ENCODE measurements at regions not wholly inside any gene's neighbourhood (a gene's known extent, or its start where the extent isn't known, plus 50 kb on each side); places are given as distances from the start of the nearest gene placed in this dataset.

DNA sequence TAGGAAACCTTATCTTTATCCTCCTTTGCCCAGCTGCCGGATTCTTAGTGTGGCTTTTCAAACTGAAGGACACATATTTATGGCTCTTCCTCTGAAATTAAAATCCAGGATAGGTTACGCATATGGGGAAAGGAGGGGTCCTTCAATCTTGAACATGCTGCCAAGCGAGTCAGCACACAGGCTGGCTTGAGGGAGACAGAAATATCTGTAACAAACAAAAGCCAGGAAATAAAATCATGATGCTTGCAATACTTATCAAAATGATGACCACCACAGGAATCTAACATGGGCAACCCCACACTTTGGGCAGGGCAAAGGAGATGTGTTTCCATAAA lies 196.4 kb upstream of the LDB2 start:
- intact Hi-C loops (cut with DNase I), result no loop called here
- H3K36me3 ChIP-seq, result no peaks in the 10 kb centered on the region
- no peaks in the 10 kb centered on the region for H3K9me3 ChIP-seq
- no peak overlapping the region for H3K27ac ChIP-seq
- WGBS, 2 donors, result 50 to 64% methylated on average over 3 of the region's 3 CpGs
- no peak for DNase-seq
- peaks cover 0 to 6% of the 10 kb centered on the region in 2 donors for H3K4me1 ChIP-seq
- H3K27me3 ChIP-seq, result no peaks in the 10 kb centered on the region
- TF ChIP-seq CTCF (IDR thresholded peaks at IDR 0.05), result no peak
- no peak for TF ChIP-seq POLR2A (IDR thresholded peaks at IDR 0.05)
- no peak overlapping the region for H3K4me3 ChIP-seq (replicated peaks in 1 of 3)

DNA sequence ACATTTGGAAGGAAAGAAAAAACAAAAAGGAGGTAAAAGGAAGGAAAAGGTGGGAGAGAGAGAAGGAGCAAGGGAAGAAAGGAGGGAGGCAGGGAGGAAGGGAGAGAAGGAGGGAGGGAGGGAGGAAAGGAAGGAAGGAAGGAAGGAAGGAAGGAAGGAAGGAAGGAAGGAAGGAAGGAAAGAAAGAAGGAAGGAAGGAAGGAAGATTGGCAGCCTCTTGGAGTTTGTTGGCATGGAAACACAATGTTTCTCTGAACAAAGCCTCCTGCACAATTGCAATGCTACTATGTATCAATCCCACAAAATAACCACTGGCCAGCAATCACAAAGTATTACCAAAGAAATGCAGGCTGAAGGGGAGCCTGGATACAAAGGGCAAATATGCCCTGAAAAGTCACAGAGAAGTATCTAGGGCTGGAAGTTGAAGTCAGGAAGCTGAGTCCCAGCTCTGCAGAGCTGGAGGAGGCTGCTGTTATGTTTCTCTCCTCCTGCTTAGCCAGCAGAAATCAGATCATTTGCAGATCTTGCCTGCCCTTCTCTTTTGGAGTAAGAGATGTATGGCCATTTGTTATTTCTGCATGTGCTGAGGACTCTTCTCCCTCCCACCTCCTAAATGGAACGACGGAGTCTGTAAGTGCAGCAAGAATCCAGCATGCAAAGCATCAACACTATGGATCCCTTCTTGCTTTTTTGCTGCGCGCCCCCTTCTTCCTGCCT lies 195.9 kb upstream of the LDB2 start:
- no peak overlapping the region for H3K4me3 ChIP-seq (replicated peaks in 1 of 3)
- no peaks in the 10 kb centered on the region for H3K9me3 ChIP-seq
- H3K27me3 ChIP-seq, result no peaks in the 10 kb centered on the region
- intact Hi-C loops (cut with DNase I), result no loop called here
- WGBS, 2 donors, result 42 to 46% methylated on average over 4 of the region's 4 CpGs
- no peak for DNase-seq
- H3K36me3 ChIP-seq, result no peaks in the 10 kb centered on the region
- peaks cover 0 to 6% of the 10 kb centered on the region in 2 donors for H3K4me1 ChIP-seq
- no peak overlapping the region for H3K27ac ChIP-seq
- TF ChIP-seq CTCF (IDR thresholded peaks at IDR 0.05) (no peak), POLR2A (IDR thresholded peaks at IDR 0.05) (no peak)

DNA sequence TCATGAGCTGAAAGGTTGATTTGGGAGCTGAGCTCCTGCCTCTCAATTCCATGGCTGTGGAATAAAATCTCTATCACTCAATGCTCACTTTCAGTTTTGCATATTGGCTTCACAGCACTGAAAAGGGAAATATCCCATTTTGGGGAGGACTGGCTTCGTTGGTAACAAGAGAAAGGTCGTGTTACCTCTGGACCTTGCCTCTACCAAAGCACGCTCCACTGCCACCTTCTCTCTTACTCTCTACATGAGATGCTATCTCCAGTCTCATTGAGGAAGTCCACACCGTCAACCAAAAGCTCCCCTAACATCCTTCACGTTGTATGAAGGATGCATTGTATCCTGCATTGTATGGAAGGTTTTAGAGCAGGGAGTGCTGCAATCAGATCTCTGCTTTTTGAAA lies 195.0 kb upstream of the LDB2 start:
- intact Hi-C loops (cut with DNase I), result no loop called here
- DNase-seq, result no peak
- no peaks in the 10 kb centered on the region for H3K36me3 ChIP-seq
- H3K27me3 ChIP-seq, result no peaks in the 10 kb centered on the region
- H3K4me3 ChIP-seq (replicated peaks in 1 of 3), result no peak overlapping the region
- H3K9me3 ChIP-seq, result no peaks in the 10 kb centered on the region
- TF ChIP-seq CTCF (IDR thresholded peaks at IDR 0.05) (no peak), POLR2A (IDR thresholded peaks at IDR 0.05) (no peak)
- peaks cover 0 to 6% of the 10 kb centered on the region in 2 donors for H3K4me1 ChIP-seq
- H3K27ac ChIP-seq, result no peak overlapping the region
- 69 to 85% methylated on average over 5 of the region's 5 CpGs for WGBS, 2 donors

- no peaks in the 10 kb centered on the region for H3K36me3 ChIP-seq
- H3K4me1 ChIP-seq, result peaks cover 0 to 6% of the 10 kb centered on the region in 2 donors
- TF ChIP-seq POLR2A (IDR thresholded peaks at IDR 0.05) (no peak), CTCF (IDR thresholded peaks at IDR 0.05) (no peak)
- DNase-seq, result no peak
- H3K4me3 ChIP-seq (replicated peaks in 1 of 3), result no peak overlapping the region
- no peaks in the 10 kb centered on the region for H3K27me3 ChIP-seq
- intact Hi-C loops (cut with DNase I), result no loop called here
- no peaks in the 10 kb centered on the region for H3K9me3 ChIP-seq
- WGBS, 2 donors, result 70 to 84% methylated on average over 2 of the region's 2 CpGs
- H3K27ac ChIP-seq, result no peak overlapping the region
Observed at GRCh38 chr4:17092736-17093437, 194.4 kb upstream of the LDB2 start.

DNA sequence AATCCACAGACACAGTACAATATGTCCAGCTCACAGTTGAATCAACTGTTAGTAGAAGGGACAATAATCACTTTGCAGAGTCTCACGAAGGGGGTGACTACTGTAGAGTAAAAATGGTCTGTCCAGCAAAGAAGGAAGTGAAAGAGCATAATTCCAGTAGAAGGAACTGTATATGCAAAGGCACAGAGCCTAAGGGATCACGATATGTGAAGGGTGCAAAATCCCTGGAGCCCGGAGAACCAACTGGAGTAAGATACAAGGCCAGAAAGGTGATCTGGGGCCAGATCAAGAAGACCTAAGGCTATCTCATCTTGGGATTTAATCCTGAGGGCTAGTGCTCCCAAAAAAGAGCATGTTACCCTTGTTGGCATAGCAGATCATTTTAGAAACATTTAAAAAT lies 192.7 kb upstream of the LDB2 start:
- Histone ChIP-seq H3K27ac (no peak overlapping the region), H3K36me3 (no peaks in the 10 kb centered on the region), H3K27me3 (no peaks in the 10 kb centered on the region), H3K9me3 (no peaks in the 10 kb centered on the region), H3K4me3 (replicated peaks in 1 of 3) (no peak overlapping the region), H3K4me1 (peaks cover 0 to 6% of the 10 kb centered on the region in 2 donors)
- WGBS, 2 donors, result 88 to 89% methylated on average over 3 of the region's 3 CpGs
- no peak for DNase-seq
- intact Hi-C loops (cut with DNase I), result no loop called here
- TF ChIP-seq POLR2A (IDR thresholded peaks at IDR 0.05) (no peak), CTCF (IDR thresholded peaks at IDR 0.05) (no peak)
